HUES6 (cell line): ENCODE measurements at regions not wholly inside any gene's neighbourhood (a gene's known extent, or its start where the extent isn't known, plus 50 kb on each side); places are given as distances from the start of the nearest gene placed in this dataset.

Source experiments
- H3K27ac ChIP-seq: 2 replicates; pipeline ENCODE4 v1.7.0; 2013; ENCODE audit warnings: low read depth, mild to moderate bottlenecking, low read length, inconsistent platforms
- H3K27me3 ChIP-seq: 2 replicates; pipeline ENCODE4 v1.6.1; 2013; ENCODE audit warnings: low read length; ENCODE audit not compliant: control insufficient read depth, insufficient read depth
- H3K36me3 ChIP-seq: 2 replicates; pipeline ENCODE4 v1.6.1; 2013; ENCODE audit warnings: low read length; ENCODE audit not compliant: control insufficient read depth, insufficient read depth
- H3K4me1 ChIP-seq: 2 replicates; pipeline ENCODE4 v1.6.1; 2013; ENCODE audit warnings: low read length; ENCODE audit not compliant: control insufficient read depth, insufficient read depth
- H3K4me3 ChIP-seq: 2 replicates; pipeline ENCODE4 v1.5.1; 2013; ENCODE audit warnings: low read depth, low read length
- H3K9ac ChIP-seq: one replicate; pipeline ENCODE4 v1.6.1; 2013; ENCODE audit warnings: mild to moderate bottlenecking, low read length
- H3K9me3 ChIP-seq: 2 replicates; pipeline ENCODE4 v1.6.1; 2013; ENCODE audit warnings: low read depth, low read length; ENCODE audit not compliant: control insufficient read depth, insufficient read depth

GRCh38 chr2:88281302-88282217 is 111.4 kb downstream of the THNSL2 start:
- no peak overlapping the region for H3K27ac ChIP-seq
- H3K36me3 ChIP-seq, result no peaks in the 10 kb centered on the region
- no peaks in the 10 kb centered on the region for H3K4me1 ChIP-seq
- H3K27me3 ChIP-seq, result no peaks in the 10 kb centered on the region
- H3K9ac ChIP-seq, result no peak overlapping the region
- H3K9me3 ChIP-seq, result peaks cover 7% of the 10 kb centered on the region; the same call in 1 of the 2 replicates
- no peak overlapping the region for H3K4me3 ChIP-seq

- H3K4me1 ChIP-seq, result no peaks in the 10 kb centered on the region
- H3K4me3 ChIP-seq, result no peak overlapping the region
- H3K9ac ChIP-seq, result no peak overlapping the region
- peaks cover 12% of the 10 kb centered on the region for H3K9me3 ChIP-seq
- H3K27me3 ChIP-seq, result no peaks in the 10 kb centered on the region
- H3K36me3 ChIP-seq, result no peaks in the 10 kb centered on the region
- no peak overlapping the region for H3K27ac ChIP-seq
These were observed 99.7 kb downstream of the THNSL2 start for GRCh38 chr2:88269836-88270235.

GRCh38 chr2:88265352-88266303 is 95.5 kb downstream of the THNSL2 start:
- H3K9me3 ChIP-seq, result peaks cover 12% of the 10 kb centered on the region
- H3K27me3 ChIP-seq, result no peaks in the 10 kb centered on the region
- H3K9ac ChIP-seq, result no peak overlapping the region
- H3K4me3 ChIP-seq, result no peak overlapping the region
- H3K36me3 ChIP-seq, result no peaks in the 10 kb centered on the region
- H3K27ac ChIP-seq, result no peak overlapping the region
- H3K4me1 ChIP-seq, result no peaks in the 10 kb centered on the region

- Histone ChIP-seq H3K9me3 (peaks cover 1% of the 10 kb centered on the region), H3K27ac (no peak overlapping the region), H3K9ac (no peak overlapping the region), H3K27me3 (no peaks in the 10 kb centered on the region), H3K4me1 (no peaks in the 10 kb centered on the region), H3K36me3 (no peaks in the 10 kb centered on the region), H3K4me3 (no peak overlapping the region)
These were observed 93.7 kb downstream of the THNSL2 start for GRCh38 chr2:88263861-88264260.

GRCh38 chr2:88261725-88262124 is 91.6 kb downstream of the THNSL2 start:
- Histone ChIP-seq H3K9ac (no peak overlapping the region), H3K36me3 (no peaks in the 10 kb centered on the region), H3K9me3 (no peaks in the 10 kb centered on the region), H3K27me3 (no peaks in the 10 kb centered on the region), H3K4me3 (no peak overlapping the region), H3K27ac (no peak overlapping the region), H3K4me1 (no peaks in the 10 kb centered on the region)

- Histone ChIP-seq H3K27me3 (peaks cover 3% of the 10 kb centered on the region; the same call in 1 of the 2 replicates), H3K36me3 (no peaks in the 10 kb centered on the region), H3K4me3 (no peak overlapping the region), H3K9me3 (no peaks in the 10 kb centered on the region), H3K27ac (no peak overlapping the region), H3K4me1 (no peaks in the 10 kb centered on the region), H3K9ac (no peak overlapping the region)
These were observed 88.1 kb downstream of the THNSL2 start for GRCh38 chr2:88258208-88258607.

GRCh38 chr2:88254437-88255091 is 84.4 kb downstream of the THNSL2 start:
- no peaks in the 10 kb centered on the region for H3K36me3 ChIP-seq
- no peak overlapping the region for H3K4me3 ChIP-seq
- no peak overlapping the region for H3K9ac ChIP-seq
- no peaks in the 10 kb centered on the region for H3K4me1 ChIP-seq
- H3K27me3 ChIP-seq, result peaks cover 3% of the 10 kb centered on the region; the same call in 1 of the 2 replicates
- no peaks in the 10 kb centered on the region for H3K9me3 ChIP-seq
- H3K27ac ChIP-seq, result no peak overlapping the region

GRCh38 chr2:88253997-88254396 is 83.9 kb downstream of the THNSL2 start:
- peaks cover 3% of the 10 kb centered on the region; the same call in 1 of the 2 replicates for H3K27me3 ChIP-seq
- H3K4me1 ChIP-seq, result no peaks in the 10 kb centered on the region
- no peaks in the 10 kb centered on the region for H3K9me3 ChIP-seq
- no peak overlapping the region for H3K9ac ChIP-seq
- H3K27ac ChIP-seq, result no peak overlapping the region
- H3K4me3 ChIP-seq, result no peak overlapping the region
- H3K36me3 ChIP-seq, result no peaks in the 10 kb centered on the region

- Histone ChIP-seq H3K36me3 (no peaks in the 10 kb centered on the region), H3K27me3 (peaks cover 3% of the 10 kb centered on the region; the same call in 1 of the 2 replicates), H3K9me3 (no peaks in the 10 kb centered on the region), H3K4me1 (no peaks in the 10 kb centered on the region), H3K27ac (no peak overlapping the region), H3K9ac (no peak overlapping the region), H3K4me3 (no peak overlapping the region)
These were observed 83.2 kb downstream of the THNSL2 start for GRCh38 chr2:88253375-88253774.

- Histone ChIP-seq H3K27ac (no peak overlapping the region), H3K9ac (no peak overlapping the region)
These were observed 82.5 kb downstream of the THNSL2 start for GRCh38 chr2:88252646-88253045.

More at GRCh38 chr2:88252646-88253045, 82.5 kb downstream of the THNSL2 start:
- no peaks in the 10 kb centered on the region for H3K9me3 ChIP-seq
- H3K4me1 ChIP-seq, result no peaks in the 10 kb centered on the region; the same call in 1 of the 2 replicates
- H3K27me3 ChIP-seq, result peaks cover 3% of the 10 kb centered on the region; the same call in 1 of the 2 replicates
- H3K4me3 ChIP-seq, result no peak overlapping the region
- no peaks in the 10 kb centered on the region for H3K36me3 ChIP-seq
